ENCODE measurements at regions not wholly inside any gene's neighbourhood (a gene's known extent, or its start where the extent isn't known, plus 50 kb on each side); places are given as distances from the start of the nearest gene placed in this dataset.

DNA sequence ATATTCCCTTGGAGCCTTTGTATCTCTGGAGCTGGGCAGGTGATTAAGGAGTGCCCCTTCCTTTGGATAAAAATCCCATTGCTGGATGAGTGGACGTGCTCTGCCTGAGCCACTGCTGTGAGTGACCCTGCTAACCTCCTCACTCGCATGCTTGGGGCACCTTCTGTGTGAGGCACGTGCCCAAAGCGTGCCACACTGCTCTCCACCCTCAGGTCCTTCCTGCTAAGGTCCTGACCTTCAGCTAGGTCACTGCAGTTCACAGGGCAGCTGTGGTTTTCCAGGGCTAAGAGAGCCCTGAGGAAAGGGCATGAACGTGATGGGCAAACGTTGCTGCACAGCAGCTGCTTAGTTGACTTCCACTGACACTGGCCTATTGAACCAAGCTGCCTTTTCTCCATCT is 204.4 kb upstream of the COBL start:
- Histone ChIP-seq H3K27ac (ENCODE audit: low read length) (no peak overlapping the region), H3K36me3 (ENCODE audit: control insufficient read depth in 1 of 2, insufficient read depth in 2 of 2, low read length in 2 of 2) (no peaks in the 10 kb centered on the region), H3K4me3 (ENCODE audit: low read depth in 1 of 2, low read length in 2 of 2) (no peak overlapping the region), H3K4me1 (ENCODE audit: control insufficient read depth in 1 of 2, insufficient read depth in 2 of 2, low read length in 2 of 2) (no peaks in the 10 kb centered on the region), H3K27me3 (ENCODE audit: low read depth, low read length) (no peaks in the 10 kb centered on the region), H3K9me3 (ENCODE audit: control insufficient read depth in 1 of 2, low read length in 2 of 2) (no peaks in the 10 kb centered on the region)

DNA sequence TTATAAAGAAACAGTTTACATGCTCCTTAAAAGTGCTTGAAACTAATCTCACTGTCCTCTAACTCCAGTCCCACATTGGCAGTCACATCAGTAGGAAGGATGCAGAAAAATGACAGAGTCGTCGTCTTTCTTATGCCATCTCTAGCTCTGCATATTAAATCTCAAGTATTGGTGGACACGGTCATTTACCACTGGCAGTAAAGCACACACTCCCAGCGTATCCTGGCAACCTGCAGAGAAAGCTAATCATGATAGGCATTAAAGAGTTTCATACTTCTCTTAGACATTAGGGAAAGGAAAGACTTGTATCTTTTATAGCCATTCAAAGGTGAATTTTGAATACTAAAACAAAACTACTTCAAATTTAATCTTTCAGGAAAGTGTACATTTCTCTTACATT is 202.0 kb upstream of the COBL start:
- Histone ChIP-seq H3K9me3 (ENCODE audit: control insufficient read depth in 1 of 2, low read length in 2 of 2) (no peaks in the 10 kb centered on the region), H3K4me1 (ENCODE audit: control insufficient read depth in 1 of 2, insufficient read depth in 2 of 2, low read length in 2 of 2) (no peaks in the 10 kb centered on the region), H3K27me3 (ENCODE audit: low read depth, low read length) (no peaks in the 10 kb centered on the region), H3K4me3 (ENCODE audit: low read depth in 1 of 2, low read length in 2 of 2) (no peak overlapping the region), H3K27ac (ENCODE audit: low read length) (no peak overlapping the region), H3K36me3 (ENCODE audit: control insufficient read depth in 1 of 2, insufficient read depth in 2 of 2, low read length in 2 of 2) (no peaks in the 10 kb centered on the region)

DNA sequence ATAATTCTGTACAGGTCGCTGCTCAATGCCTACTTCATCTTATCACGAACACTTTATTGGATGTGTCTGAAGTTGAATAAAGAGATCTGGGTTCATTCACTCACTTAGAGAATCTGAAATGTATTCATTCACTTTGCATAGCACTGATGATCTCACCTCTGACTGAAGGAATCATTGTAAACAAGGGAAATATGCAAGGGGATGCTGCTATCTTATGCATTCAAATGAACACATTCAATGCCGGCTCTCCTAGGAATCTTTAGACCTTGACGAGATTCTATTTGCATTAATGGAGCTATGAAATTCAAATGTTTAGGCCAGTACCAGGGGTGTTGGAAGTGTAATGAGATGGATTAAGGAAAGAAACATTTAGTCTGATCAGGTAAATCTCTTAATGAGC is 200.6 kb upstream of the COBL start:
- no peak overlapping the region for H3K27ac ChIP-seq (ENCODE audit: low read length)
- no peak overlapping the region for H3K4me3 ChIP-seq (ENCODE audit: low read depth in 1 of 2, low read length in 2 of 2)
- no peaks in the 10 kb centered on the region for H3K27me3 ChIP-seq (ENCODE audit: low read depth, low read length)
- H3K4me1 ChIP-seq (ENCODE audit: control insufficient read depth in 1 of 2, insufficient read depth in 2 of 2, low read length in 2 of 2), result no peaks in the 10 kb centered on the region
- no peaks in the 10 kb centered on the region for H3K9me3 ChIP-seq (ENCODE audit: control insufficient read depth in 1 of 2, low read length in 2 of 2)
- no peaks in the 10 kb centered on the region for H3K36me3 ChIP-seq (ENCODE audit: control insufficient read depth in 1 of 2, insufficient read depth in 2 of 2, low read length in 2 of 2)

DNA sequence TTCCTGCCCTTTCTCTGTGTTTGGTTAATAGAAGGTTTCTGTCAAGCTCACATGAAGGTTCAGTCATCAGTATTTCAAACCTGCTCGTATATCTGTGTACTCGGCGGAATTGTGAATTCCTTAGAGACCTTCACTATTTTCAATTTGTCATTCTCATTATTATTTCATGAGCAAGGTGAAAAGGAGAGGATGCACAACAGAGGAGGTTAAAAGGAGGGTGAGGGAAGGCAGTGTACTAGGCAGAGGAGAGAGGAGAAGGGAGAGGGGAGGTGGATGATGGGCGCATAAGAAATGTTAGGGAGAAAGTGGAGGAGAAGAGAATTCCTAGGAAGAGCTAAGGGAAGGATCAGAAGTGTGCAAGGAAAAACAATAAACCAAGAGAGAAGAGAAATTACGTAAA is 185.0 kb upstream of the COBL start:
- H3K27ac ChIP-seq (ENCODE audit: low read length), result no peak overlapping the region
- H3K36me3 ChIP-seq (ENCODE audit: control insufficient read depth in 1 of 2, insufficient read depth in 2 of 2, low read length in 2 of 2), result no peaks in the 10 kb centered on the region
- H3K4me3 ChIP-seq (ENCODE audit: low read depth in 1 of 2, low read length in 2 of 2), result no peak overlapping the region
- H3K4me1 ChIP-seq (ENCODE audit: control insufficient read depth in 1 of 2, insufficient read depth in 2 of 2, low read length in 2 of 2), result no peaks in the 10 kb centered on the region
- no peaks in the 10 kb centered on the region for H3K27me3 ChIP-seq (ENCODE audit: low read depth, low read length)
- no peaks in the 10 kb centered on the region for H3K9me3 ChIP-seq (ENCODE audit: control insufficient read depth in 1 of 2, low read length in 2 of 2)

DNA sequence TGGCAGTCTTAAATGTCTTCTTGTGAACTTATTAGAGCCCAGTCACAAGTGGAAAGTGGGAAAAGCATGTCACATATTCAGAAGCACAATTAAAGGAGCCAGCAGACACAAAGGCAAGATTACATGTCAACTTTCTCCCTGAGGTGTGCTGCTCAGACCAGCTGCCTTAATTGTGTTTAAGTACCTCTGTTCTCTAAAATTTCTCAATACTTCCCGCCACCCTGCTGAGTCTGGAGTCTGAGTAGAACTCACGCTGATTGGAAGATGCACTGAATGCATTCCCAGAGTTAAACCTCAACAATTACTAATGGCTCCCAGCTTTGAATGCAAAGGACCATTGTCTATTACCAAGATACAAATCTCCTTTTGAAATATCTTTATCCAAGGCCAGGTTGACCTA is 166.4 kb upstream of the COBL start:
- no peak overlapping the region for H3K4me3 ChIP-seq (ENCODE audit: low read depth in 1 of 2, low read length in 2 of 2)
- H3K9me3 ChIP-seq (ENCODE audit: control insufficient read depth in 1 of 2, low read length in 2 of 2), result peaks cover 0 to 3% of the 10 kb centered on the region in 2 donors
- no peaks in the 10 kb centered on the region for H3K36me3 ChIP-seq (ENCODE audit: control insufficient read depth in 1 of 2, insufficient read depth in 2 of 2, low read length in 2 of 2)
- H3K27ac ChIP-seq (ENCODE audit: low read length), result no peak overlapping the region
- no peaks in the 10 kb centered on the region for H3K4me1 ChIP-seq (ENCODE audit: control insufficient read depth in 1 of 2, insufficient read depth in 2 of 2, low read length in 2 of 2)
- H3K27me3 ChIP-seq (ENCODE audit: low read depth, low read length), result no peaks in the 10 kb centered on the region

DNA sequence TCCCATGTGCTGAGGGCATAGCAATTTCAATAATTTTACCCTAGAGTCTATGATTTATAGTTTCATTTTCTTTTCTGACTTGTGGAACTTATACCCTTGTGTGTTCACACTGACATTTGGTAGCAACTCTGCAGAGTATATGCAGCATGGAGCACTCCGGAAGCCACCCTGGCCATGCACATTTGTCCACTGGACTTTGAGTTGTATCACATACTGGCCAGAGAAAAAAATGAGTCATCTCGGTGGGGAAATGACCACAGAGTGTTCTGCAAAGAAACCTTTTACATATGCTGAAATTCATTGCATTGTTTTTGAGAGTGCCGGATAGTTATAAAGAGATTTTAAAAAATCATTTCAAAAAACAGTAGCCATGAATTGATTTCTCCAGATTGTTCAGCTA is 164.8 kb upstream of the COBL start:
- Histone ChIP-seq H3K36me3 (ENCODE audit: control insufficient read depth in 1 of 2, insufficient read depth in 2 of 2, low read length in 2 of 2) (no peaks in the 10 kb centered on the region), H3K27ac (ENCODE audit: low read length) (no peak overlapping the region), H3K4me1 (ENCODE audit: control insufficient read depth in 1 of 2, insufficient read depth in 2 of 2, low read length in 2 of 2) (no peaks in the 10 kb centered on the region), H3K9me3 (ENCODE audit: control insufficient read depth in 1 of 2, low read length in 2 of 2) (peaks cover 0 to 3% of the 10 kb centered on the region in 2 donors), H3K27me3 (ENCODE audit: low read depth, low read length) (no peaks in the 10 kb centered on the region), H3K4me3 (ENCODE audit: low read depth in 1 of 2, low read length in 2 of 2) (no peak overlapping the region)

DNA sequence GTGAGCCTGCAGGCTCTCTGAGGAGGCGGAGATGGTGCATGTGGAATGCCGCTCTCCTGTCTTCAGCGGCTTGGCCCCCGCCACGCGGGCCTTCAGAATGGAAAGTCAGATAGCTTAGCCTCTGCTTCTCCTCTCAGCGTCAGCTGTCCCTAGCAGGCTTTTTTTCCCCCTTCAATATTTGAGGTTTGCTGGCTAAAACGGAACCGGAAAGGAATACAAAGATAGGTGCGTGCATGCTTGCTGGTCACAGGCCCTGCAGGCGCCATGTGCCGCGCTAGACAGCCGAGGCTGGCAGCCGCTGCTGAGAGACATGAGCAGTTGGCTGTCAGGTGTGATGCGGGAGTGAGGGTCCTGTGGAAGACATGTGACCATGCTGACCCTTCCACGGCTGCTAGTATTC is 161.2 kb upstream of the COBL start:
- no peak overlapping the region for H3K4me3 ChIP-seq (ENCODE audit: low read depth in 1 of 2, low read length in 2 of 2)
- H3K27me3 ChIP-seq (ENCODE audit: low read depth, low read length), result no peaks in the 10 kb centered on the region
- H3K4me1 ChIP-seq (ENCODE audit: control insufficient read depth in 1 of 2, insufficient read depth in 2 of 2, low read length in 2 of 2), result no peaks in the 10 kb centered on the region
- H3K27ac ChIP-seq (ENCODE audit: low read length), result no peak overlapping the region
- no peaks in the 10 kb centered on the region for H3K9me3 ChIP-seq (ENCODE audit: control insufficient read depth in 1 of 2, low read length in 2 of 2)
- no peaks in the 10 kb centered on the region for H3K36me3 ChIP-seq (ENCODE audit: control insufficient read depth in 1 of 2, insufficient read depth in 2 of 2, low read length in 2 of 2)

DNA sequence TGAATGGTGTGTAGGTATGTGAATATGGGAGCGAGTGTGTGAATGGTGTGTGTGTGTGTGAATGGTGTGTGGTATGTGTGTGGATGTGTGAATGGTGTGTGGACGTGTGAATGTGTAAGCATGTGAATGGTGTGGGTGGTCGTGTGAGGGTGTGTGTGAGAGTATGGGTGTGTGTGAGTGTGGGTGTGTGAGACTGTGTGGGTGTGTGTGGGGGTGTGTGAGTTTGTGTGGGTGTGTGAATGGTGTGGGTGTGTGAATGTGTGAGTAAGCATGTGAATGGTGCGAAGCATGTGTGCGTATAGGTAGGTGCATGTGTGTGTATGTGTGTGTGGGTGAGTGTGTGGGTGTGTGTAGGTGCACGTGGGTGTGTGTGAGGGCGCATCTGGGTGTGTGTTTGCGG is 160.7 kb upstream of the COBL start:
- H3K36me3 ChIP-seq (ENCODE audit: control insufficient read depth in 1 of 2, insufficient read depth in 2 of 2, low read length in 2 of 2), result no peaks in the 10 kb centered on the region
- H3K4me1 ChIP-seq (ENCODE audit: control insufficient read depth in 1 of 2, insufficient read depth in 2 of 2, low read length in 2 of 2), result no peaks in the 10 kb centered on the region
- no peak overlapping the region for H3K27ac ChIP-seq (ENCODE audit: low read length)
- no peaks in the 10 kb centered on the region for H3K27me3 ChIP-seq (ENCODE audit: low read depth, low read length)
- no peaks in the 10 kb centered on the region for H3K9me3 ChIP-seq (ENCODE audit: control insufficient read depth in 1 of 2, low read length in 2 of 2)
- no peak overlapping the region for H3K4me3 ChIP-seq (ENCODE audit: low read depth in 1 of 2, low read length in 2 of 2)

DNA sequence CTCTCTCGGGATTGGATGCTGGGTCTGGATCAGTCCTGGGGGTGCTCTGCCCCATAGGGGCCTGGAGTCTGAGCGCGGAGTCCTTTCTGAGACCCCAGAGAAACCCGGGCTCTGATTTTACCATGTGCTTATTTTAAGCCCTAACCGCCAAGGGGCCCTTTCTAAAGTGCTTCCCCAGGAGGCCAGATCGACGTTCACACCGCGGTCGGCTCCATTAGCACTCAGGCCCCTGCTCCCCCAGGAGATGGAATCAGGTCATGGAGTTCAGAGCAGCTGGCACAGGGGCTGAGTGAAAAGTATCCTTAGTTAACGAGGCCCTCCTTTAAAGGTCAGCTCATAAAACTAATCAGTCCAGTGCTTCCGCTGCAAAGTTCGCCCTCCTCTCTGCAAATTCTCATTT is 159.4 kb upstream of the COBL start:
- peaks cover 3 to 11% of the 10 kb centered on the region in 2 donors for H3K4me1 ChIP-seq (ENCODE audit: control insufficient read depth in 1 of 2, insufficient read depth in 2 of 2, low read length in 2 of 2)
- no peaks in the 10 kb centered on the region for H3K36me3 ChIP-seq (ENCODE audit: control insufficient read depth in 1 of 2, insufficient read depth in 2 of 2, low read length in 2 of 2)
- H3K9me3 ChIP-seq (ENCODE audit: control insufficient read depth in 1 of 2, low read length in 2 of 2), result no peaks in the 10 kb centered on the region
- H3K27me3 ChIP-seq (ENCODE audit: low read depth, low read length), result no peaks in the 10 kb centered on the region
- H3K27ac ChIP-seq (ENCODE audit: low read length), result no peak overlapping the region
- no peak overlapping the region for H3K4me3 ChIP-seq (ENCODE audit: low read depth in 1 of 2, low read length in 2 of 2)

DNA sequence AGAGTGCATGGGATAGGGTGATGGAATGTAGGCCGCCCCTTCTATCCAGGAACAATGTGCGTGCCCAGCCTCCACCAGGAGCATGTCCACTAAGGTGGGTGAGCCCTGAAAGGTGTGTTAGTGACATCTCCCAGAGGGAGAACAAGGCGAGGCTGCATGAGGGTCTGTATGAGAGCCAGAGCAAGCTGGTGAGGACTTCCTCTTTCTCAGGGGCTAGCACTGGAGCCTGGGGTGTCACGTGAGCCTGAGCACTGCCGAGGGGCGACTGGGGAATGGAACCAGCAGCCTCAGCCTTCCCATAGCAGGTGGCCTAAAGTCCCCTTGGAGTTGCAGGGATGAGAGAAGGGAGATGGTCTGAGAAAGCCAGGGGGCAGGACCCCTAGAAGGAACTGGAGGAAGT is 156.3 kb upstream of the COBL start:
- Histone ChIP-seq H3K4me1 (ENCODE audit: control insufficient read depth in 1 of 2, insufficient read depth in 2 of 2, low read length in 2 of 2) (peaks cover 3 to 11% of the 10 kb centered on the region in 2 donors), H3K4me3 (ENCODE audit: low read depth in 1 of 2, low read length in 2 of 2) (no peak overlapping the region), H3K27ac (ENCODE audit: low read length) (no peak overlapping the region), H3K36me3 (ENCODE audit: control insufficient read depth in 1 of 2, insufficient read depth in 2 of 2, low read length in 2 of 2) (no peaks in the 10 kb centered on the region), H3K9me3 (ENCODE audit: control insufficient read depth in 1 of 2, low read length in 2 of 2) (no peaks in the 10 kb centered on the region), H3K27me3 (ENCODE audit: low read depth, low read length) (no peaks in the 10 kb centered on the region)

DNA sequence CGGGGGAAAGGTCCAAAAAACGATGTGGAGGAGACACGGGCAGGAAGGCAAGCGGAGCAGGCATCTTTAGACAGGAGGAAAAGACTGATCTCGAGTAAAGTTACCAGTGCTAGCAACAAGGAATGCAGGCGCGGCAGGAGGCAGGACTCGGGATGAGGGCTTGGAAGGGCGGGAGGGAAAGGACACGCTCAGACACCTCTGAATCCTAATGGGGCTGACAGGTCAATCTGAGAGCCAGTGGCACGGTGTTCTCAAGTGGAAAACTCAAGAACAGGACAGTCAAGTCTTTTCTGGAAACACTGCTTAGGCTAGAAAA is 155.3 kb upstream of the COBL start:
- peaks cover 3 to 11% of the 10 kb centered on the region in 2 donors for H3K4me1 ChIP-seq (ENCODE audit: control insufficient read depth in 1 of 2, insufficient read depth in 2 of 2, low read length in 2 of 2)
- H3K36me3 ChIP-seq (ENCODE audit: control insufficient read depth in 1 of 2, insufficient read depth in 2 of 2, low read length in 2 of 2), result no peaks in the 10 kb centered on the region
- no peaks in the 10 kb centered on the region for H3K27me3 ChIP-seq (ENCODE audit: low read depth, low read length)
- H3K9me3 ChIP-seq (ENCODE audit: control insufficient read depth in 1 of 2, low read length in 2 of 2), result no peaks in the 10 kb centered on the region
- H3K27ac ChIP-seq (ENCODE audit: low read length), result no peak overlapping the region
- peak overlapping the region; percentile 16 to 41 for H3K4me3 ChIP-seq (ENCODE audit: low read depth in 1 of 2, low read length in 2 of 2)

DNA sequence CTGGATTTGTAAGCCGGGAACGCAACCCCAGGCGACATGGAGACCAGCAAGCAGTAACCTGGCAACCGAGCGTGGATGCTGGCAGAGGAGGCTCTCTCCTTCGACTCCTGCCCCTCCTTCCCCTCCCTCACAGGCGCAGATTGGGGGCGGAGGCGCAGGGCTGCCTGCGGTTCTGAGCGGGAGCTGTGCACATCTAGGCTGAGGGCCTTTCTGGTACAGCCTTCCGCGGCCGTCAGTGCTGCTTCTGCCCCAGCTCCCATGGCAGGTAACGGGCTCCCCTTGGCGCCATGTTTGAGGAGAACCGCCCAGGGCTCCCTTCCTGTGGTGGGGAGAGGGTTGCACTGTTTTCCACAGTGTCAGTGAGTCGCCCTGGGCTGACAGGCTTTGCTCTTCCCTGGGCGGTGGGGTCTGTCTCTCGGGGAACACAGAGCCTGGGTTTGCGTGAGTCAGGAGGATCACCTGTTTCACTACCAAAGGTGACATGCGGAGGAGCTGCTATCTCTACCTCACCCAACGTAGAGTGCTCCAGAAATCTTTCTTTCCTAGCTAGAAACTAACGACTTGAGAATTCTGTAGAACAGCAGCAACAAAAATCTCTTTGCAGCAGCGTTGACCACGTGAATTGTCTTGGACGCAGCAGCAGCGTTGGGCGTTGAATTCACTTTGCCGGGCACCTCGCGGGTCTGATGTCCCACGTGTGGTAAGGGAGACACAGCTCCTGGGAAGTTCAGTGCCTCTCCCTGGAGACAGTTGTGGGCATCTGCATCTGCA is 154.8 kb upstream of the COBL start:
- Histone ChIP-seq H3K4me1 (ENCODE audit: control insufficient read depth in 1 of 2, insufficient read depth in 2 of 2, low read length in 2 of 2) (peaks cover 3 to 11% of the 10 kb centered on the region in 2 donors), H3K4me3 (ENCODE audit: low read depth in 1 of 2, low read length in 2 of 2) (peak overlapping the region; percentile 16 to 41), H3K36me3 (ENCODE audit: control insufficient read depth in 1 of 2, insufficient read depth in 2 of 2, low read length in 2 of 2) (no peaks in the 10 kb centered on the region), H3K27me3 (ENCODE audit: low read depth, low read length) (no peaks in the 10 kb centered on the region), H3K9me3 (ENCODE audit: control insufficient read depth in 1 of 2, low read length in 2 of 2) (no peaks in the 10 kb centered on the region), H3K27ac (ENCODE audit: low read length) (no peak overlapping the region)

All from muscle layer of duodenum (tissue), 2 donors.